ENCODE measurements at regions not wholly inside any gene's neighbourhood (a gene's known extent, or its start where the extent isn't known, plus 50 kb on each side); places are given as distances from the start of the nearest gene placed in this dataset.

- no peak for TF ChIP-seq NRF1 (IDR thresholded peaks at IDR 0.05; ENCODE audit: low read depth, low read length)
- no peak for TF ChIP-seq SMC3 (IDR thresholded peaks at IDR 0.05; ENCODE audit: low read depth, low read length)
- TF ChIP-seq RCOR1 (IDR thresholded peaks at IDR 0.05; ENCODE audit: low read length): no peak
- no peak for TF ChIP-seq CTCF (IDR thresholded peaks at IDR 0.05)
- TF ChIP-seq FOXM1 (IDR thresholded peaks at IDR 0.05; ENCODE audit: low read depth): no peak
- no peak for TF ChIP-seq SIN3A (IDR thresholded peaks at IDR 0.05; ENCODE audit: borderline replicate concordance, low read depth, low read length)
- TF ChIP-seq FOSL2 (IDR thresholded peaks at IDR 0.05; ENCODE audit: borderline replicate concordance, low read depth): no peak
- TF ChIP-seq RAD21 (IDR thresholded peaks at IDR 0.05; ENCODE audit: low read length): no peak
- TF ChIP-seq RXRA (IDR thresholded peaks at IDR 0.05; ENCODE audit: borderline replicate concordance, low read depth): no peak
- no peak for TF ChIP-seq CHD2 (IDR thresholded peaks at IDR 0.05; ENCODE audit: low read length, partially characterized antibody)
- no peak for TF ChIP-seq RFX5 (IDR thresholded peaks at IDR 0.05; ENCODE audit: low read length)
- no peak for TF ChIP-seq ELF1 (IDR thresholded peaks at IDR 0.05)
- TF ChIP-seq GABPA (IDR thresholded peaks at IDR 0.05; ENCODE audit: low read depth): no peak
- TF ChIP-seq EZH2phosphoT487 (IDR thresholded peaks at IDR 0.05; ENCODE audit: borderline replicate concordance, low read depth): no peak
- no peak for TF ChIP-seq GATA2 (CRISPR knock-in tag; IDR thresholded peaks at IDR 0.05)
- TF ChIP-seq EP300 (IDR thresholded peaks at IDR 0.05; ENCODE audit: borderline replicate concordance in 1 of 2, low read depth in 1 of 2, low read length in 1 of 2): no peak
- TF ChIP-seq ZBTB33 (IDR thresholded peaks at IDR 0.05; ENCODE audit: borderline replicate concordance, low read depth): no peak
- H3K27ac ChIP-seq (ENCODE audit: low read depth in 2 of 2, low read length in 1 of 2): no peak overlapping the region
- POLR2A ChIA-PET: no interaction called here
- no peaks in the 10 kb centered on the region for H3K79me2 ChIP-seq (ENCODE audit: insufficient read depth)
- no peaks in the 10 kb centered on the region for H4K20me1 ChIP-seq (ENCODE audit: insufficient read depth)
- no peak overlapping the region for H3K4me3 ChIP-seq (ENCODE audit: low read depth in 2 of 2, low read length in 1 of 2)
- no peaks in the 10 kb centered on the region for H3K9me2 ChIP-seq
- no peak for DNase-seq
- no peaks in the 10 kb centered on the region for H3K27me3 ChIP-seq (ENCODE audit: insufficient read depth)
- H2AFZ ChIP-seq (ENCODE audit: low read depth): no peak overlapping the region
- H3K4me2 ChIP-seq: no peak overlapping the region
- 45% methylated on average over 9 of the region's 14 CpGs for WGBS (ENCODE audit: low lambda C conversion rate)
- H3K9me3 ChIP-seq: no peaks in the 10 kb centered on the region
- CTCF ChIA-PET: interaction anchor here (0.9 to 1.8 kb wide), 2 partner anchors 11 to 14 kb away, joined by 3 read pairs; no protein-coding TSS in a partner anchor
- no peaks in the 10 kb centered on the region for H3F3A ChIP-seq (replicated peaks; ENCODE audit: insufficient read depth)
- H3K4me1 ChIP-seq (ENCODE audit: control insufficient read depth in 1 of 2, insufficient read depth in 2 of 2, low read depth in 1 of 2, low read length in 1 of 2): peaks cover 0 to 7% of the 10 kb centered on the region in 2 experiments; a peak in 1 of 4 replicates
- H3K9ac ChIP-seq: no peak overlapping the region
- H3K36me3 ChIP-seq (replicated peaks in 1 of 2; ENCODE audit: control insufficient read depth in 1 of 2, insufficient read depth in 2 of 2, low read length in 1 of 2): no peaks in the 10 kb centered on the region
Observed at GRCh38 chr10:128281861-128282260, 155.6 kb upstream of the MKI67 start.
